ENCODE measurements at regions not wholly inside any gene's neighbourhood (a gene's known extent, or its start where the extent isn't known, plus 50 kb on each side); places are given as distances from the start of the nearest gene placed in this dataset.
"Not testable (repeated sequence)": the region's sequence is repeated elsewhere in the genome, so short reads cannot be mapped to it uniquely, and the experiment has no call there.

DNA sequence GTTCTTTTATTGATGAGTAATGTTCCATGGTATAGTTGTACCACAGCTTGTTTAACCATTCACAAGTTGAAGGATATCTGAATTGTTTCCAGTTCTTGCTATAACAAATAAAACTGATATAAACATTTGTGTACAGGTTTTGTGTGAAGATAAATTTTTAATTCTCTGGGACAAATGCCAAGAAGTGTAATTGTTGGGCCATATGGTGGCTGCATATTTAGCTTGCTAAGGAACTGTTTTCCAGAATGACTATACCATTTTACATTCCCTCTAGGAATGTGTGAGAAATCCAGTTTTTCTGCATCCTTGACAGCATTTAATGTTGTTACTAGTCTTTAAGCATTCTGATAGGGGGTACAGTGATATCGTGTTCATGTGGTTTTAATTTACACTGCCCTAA is 368.5 kb downstream of the KIF2B start:
- no peak for DNase-seq

DNA sequence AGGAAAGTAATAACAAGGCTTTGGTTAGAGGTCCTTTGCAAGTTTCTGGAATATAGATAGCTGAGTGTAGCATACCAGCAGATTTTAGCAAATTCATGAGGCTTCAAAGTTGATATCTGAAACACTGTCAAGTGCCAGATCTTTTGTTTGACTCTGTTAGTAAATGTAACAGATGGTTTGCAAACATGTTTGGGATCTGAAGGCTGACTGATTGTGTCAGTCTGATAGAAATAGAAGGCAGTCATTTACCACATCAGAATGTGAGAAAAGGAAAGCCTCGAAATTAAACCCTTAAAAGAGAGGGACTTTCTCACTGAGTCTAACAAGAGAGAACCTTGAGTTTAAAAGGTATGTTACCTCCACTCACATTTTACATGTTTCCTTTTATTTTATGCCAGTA is 371.5 kb downstream of the KIF2B start:
- no peak for DNase-seq

DNA sequence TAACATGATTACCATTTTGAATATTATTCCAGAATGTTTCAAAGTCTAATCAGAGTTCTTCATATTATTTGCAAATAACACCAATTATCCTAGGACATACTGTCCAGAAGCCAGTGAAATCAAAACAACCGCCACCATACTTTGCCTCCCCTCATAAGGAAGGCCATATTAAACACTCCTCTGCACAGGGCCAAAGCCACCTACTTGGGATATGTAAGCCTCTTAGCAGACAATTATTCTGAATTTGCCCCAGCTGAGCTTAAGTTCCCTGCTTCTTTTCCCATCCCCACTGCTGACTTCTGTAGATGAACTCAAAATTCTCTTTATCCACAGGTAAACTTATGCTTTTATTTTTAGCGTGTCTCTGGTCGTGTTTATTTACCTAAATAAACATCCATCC is 374.0 kb downstream of the KIF2B start:
- no peak for DNase-seq

DNA sequence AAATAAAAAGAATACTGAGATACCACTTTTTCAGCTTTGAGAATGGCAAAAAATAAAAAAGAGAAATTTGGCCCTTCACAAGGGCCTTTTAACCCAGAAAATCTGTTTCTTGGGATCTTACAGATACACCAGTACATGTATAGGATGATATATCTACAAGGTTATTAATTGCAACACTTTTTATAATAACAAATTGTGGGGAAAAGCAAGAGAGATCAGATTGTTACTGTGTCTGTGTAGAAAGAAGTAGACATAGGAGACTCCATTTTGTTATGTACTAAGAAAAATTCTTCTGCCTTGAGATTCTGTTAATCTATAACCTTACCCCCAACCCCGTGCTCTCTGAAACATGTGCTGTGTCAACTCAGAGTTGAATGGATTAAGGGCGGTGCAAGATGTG is 378.7 kb downstream of the KIF2B start:
- not testable (repeated sequence) for DNase-seq

DNA sequence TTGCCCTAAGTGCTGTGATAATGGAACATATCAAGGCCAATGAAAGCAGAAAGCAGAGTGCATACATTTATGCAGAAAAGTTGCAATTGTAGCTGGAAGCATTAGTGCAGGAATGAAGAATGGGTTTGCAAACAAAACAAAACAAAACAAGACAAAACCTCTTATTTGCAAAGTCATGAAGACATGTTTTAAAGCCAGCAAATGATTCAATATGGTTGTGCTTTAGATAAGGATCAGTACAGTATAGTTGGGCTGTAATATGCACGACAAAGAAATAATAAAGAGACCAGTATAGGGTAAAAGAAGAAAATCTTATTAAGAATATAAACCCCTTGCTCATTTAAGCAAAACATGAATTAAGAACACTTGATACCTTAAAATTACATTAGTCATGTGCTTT is 398.1 kb downstream of the KIF2B start:
- no peak for DNase-seq

DNA sequence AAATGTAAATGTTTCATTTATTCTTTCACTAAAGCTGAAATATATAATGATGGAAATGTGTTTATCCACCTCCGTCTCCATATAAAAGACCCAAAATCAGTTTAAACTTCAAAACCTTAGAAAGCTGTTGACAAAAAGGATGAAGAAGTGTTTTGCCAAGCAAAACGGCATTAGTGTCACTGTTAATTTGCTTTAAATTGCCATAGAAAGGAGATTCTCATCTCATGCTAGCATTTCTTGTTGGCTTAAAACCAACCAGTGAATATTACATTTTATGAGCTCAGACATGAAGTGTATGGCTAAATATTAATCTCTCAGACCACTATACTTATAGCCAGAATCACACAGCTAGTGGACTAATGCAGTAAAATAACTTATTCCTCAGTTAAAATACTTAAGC is 398.8 kb downstream of the KIF2B start:
- DNase-seq: no peak

DNA sequence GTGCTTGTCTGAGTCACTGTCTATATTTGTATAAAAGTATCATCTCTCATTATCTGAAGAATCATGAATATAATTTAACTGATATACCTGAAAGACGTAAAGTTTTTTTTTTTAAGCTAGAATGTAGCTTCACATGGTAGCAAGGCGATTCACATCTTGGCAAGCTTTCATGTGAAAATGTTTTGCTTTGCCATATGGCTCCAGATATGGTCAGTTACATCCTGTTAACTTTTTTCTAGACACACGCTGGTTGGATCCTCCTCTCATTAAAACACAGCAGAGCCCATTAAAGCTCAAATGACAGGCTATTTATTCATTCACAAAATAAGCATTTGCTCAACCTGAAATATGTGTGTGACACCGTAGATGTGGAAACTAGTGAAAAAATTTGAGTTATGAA is 412.8 kb downstream of the KIF2B start:
- DNase-seq: no peak

DNA sequence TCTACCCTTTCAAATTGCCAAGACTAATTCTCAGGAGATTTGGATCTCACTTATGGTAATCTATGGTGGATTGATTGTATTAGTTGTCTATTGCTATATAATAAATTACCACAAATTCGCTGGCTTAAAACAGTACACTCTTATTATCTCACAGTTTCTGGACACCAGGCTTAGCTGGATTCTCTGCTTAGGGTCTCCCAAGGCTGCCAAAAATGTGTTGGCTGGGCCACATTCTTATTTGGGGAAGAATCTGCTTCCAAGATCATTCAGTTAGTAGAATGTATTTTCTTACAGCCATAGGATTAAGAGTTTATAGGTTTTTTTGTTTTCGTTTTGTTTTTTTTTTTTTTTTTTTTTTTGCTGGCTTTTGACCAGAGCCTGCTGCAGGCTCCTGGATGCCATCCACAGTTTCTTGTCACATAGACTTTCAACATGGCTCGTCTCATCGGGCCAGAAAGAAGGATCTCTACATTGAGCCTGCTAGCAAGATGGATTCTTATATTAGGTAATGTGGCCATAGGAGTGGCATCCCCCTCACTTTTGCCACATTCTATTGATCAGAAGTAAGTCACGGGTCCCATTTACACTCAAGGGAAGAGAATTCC is 415.3 kb downstream of the KIF2B start:
- DNase-seq: no peak

DNA sequence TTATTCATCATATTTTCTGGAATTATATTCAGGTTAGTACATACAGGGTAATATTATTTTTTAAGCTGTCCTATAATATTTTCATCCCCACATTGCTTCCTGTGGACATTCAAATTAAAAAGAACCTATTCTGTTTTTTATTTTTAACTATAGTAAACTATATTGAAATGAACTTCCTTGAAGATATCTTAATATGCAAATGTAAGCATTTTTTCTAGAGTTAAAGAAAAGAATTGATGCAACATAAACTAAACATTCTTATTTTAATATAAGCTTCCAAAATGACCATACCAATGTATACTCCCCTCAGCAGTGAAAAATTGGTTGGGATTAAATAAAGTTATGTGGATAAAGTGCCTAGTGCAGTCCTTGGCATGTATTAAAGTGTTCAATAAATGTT is 416.6 kb downstream of the KIF2B start:
- no peak for DNase-seq

DNA sequence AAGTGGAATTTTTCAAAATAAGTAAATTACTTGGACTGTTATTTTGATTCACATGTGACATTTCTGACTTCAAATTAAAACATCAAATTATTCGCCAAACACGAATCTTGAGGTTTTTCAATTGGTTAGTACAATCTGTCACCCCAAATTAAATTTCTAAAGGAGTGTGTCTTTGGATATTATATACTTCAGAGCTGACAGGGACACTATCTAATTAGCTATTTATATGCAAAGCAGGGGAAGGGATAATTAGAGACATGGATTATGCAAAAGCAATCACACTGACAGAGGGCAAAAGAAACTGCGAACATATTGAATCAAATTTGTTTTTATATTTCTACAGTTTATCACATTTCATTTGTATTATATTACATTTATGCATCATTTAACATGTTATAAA is 433.0 kb downstream of the KIF2B start:
- DNase-seq: no peak

DNA sequence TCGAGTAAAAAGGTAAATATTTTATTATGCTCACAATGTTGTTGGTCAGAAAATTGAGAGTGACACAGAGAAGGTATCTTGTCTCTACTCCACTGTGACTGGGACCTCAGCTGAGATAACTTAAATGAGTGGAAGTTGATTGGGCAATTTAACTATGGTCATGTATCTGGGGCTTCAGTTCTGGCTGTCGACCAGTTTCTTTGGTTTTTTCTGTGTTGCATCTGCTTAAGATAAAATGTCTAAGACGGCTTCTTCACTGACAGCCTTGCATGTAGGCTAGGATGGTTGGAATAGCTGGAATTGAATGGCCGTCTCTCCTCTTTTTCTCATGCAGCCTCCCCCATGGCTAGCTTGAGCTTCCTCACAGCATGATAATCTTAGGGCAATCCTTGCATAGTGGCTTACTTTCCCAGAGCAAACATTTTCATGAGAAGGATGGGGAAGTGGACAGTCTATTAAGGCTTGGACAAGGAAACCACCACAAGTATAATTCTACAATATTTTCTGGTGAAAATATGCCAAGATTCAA is 433.7 kb downstream of the KIF2B start:
- DNase-seq: no peak

DNA sequence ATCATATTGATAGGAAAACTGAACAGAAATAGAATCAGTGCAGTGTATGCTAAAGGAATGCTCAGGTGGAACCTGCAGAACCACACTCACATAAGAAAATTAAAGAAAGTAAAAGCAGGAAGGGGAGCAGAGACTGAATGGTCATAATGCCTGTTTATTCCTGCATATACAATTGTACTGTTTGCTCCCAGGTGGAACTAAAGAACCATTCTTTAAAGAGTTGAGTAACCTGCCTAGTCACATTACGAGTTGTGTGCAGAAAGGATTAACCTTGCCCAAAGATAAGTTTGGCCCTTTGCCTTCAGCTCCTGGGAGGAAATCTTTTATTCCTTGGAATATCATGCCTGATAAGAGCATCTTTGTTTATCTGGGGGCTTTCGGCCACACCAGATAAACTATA is 434.7 kb downstream of the KIF2B start:
- no peak for DNase-seq

DNA sequence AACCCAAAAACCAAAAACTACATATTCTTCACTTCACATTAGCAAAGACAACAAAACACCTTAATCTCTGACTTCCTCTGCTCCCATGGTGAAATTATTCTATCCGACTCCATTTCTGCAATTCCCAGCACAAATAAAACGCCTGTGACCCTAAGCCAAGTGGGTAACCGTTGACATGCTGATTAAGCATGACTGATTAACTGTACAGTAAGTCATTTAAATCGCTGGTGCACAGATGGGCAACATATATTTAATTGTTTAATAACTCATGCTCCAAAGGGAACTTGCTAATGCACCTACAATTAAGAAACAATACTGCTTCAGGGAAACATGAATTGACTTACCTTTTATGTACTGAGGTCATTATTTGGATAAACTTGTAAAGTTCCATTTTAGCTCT is 436.7 kb downstream of the KIF2B start:
- no peak for DNase-seq

DNA sequence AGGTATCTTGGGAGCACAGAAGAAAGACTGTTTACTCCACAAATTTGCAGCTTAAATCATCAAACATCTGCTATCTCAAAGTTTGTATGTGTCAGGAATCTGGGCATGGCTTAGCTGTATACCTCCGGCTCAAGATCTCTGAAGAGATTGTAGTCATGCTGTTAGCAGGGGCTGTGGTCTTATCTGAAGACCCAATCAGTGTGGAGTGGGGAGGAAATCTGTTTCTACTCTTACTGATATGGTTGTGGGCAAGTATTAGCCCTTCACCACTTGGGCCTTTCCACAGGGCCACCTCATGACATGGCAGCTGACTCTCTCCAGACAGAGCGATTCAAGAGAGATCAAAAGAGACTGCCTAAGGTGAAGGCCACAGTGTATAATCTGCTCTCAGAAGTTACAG is 438.7 kb downstream of the KIF2B start:
- no peak for DNase-seq

DNA sequence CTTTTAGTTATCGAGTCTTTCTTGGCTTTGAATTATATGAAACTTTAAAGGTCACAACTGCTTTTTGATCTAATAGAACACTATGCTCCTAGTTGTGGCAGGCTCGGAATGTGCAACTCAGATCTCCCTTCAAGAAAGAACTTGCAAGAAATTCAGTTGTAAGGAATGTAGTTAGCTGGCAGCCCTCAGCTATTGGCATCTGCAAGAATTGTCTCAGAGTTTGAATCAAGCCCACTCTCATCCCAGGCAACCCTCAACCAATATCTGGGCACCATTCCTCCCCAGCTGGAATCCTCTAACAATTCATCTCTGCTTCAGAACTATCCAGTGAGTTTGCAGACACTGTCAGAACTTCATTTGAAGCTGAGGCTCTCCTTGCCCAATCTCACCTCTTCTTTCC is 447.2 kb downstream of the KIF2B start:
- DNase-seq: no peak

DNA sequence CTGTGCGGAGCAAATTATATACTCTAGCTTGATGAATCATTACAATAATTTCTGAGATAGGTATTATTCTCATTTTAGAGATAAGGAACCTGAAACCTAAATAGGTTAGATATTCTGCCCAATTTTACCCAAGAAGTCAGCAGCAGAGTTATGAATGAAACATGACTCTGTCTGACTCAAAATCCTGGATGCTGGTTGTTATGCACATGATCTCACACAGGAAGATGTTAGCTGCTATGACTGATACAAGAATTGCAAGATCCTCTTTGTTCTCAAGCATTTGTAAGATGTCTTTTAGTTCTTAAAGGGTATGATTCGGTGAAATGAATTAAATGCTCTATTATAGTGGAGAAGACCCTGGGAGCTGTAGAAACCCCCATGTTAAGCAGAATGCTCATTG is 447.8 kb downstream of the KIF2B start:
- DNase-seq: no peak

DNA sequence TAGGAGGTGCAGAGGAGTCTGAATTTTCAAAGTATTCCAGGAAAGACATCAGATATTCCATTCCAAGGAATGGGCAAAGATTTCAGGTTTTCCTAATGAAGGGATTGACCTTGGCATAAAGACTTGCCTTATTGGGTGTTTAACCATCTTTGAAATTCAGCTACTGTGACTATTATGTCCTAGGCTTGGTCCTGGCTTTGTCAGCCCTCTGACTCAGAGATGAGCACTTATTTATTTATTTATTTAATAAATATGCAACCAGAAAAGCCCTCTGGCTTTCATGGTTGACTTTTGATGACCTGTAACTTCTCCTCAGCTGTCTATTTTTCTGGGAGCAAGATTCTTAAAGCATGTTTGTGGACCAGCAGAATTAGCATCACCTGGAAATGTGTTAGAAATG is 455.1 kb downstream of the KIF2B start:
- DNase-seq: no peak

DNA sequence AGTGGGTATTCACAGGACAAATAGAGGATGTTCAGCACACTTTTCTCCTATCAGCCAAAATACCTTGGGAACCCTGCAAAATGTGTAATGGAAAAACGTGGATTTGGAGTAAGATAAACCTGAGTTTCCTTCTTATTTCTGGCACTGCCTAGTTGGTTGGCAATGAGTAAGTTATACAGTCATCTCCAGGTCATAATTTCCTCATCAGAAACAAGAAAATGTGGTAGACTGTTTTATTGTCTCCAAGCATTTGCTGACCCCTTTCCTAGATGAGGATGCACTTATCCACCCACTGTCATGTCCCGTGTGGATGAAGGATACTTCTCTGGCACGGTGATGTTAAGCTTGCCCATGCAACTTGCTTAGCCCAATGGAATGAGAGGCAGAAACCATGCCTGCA is 458.0 kb downstream of the KIF2B start:
- no peak for DNase-seq

DNA sequence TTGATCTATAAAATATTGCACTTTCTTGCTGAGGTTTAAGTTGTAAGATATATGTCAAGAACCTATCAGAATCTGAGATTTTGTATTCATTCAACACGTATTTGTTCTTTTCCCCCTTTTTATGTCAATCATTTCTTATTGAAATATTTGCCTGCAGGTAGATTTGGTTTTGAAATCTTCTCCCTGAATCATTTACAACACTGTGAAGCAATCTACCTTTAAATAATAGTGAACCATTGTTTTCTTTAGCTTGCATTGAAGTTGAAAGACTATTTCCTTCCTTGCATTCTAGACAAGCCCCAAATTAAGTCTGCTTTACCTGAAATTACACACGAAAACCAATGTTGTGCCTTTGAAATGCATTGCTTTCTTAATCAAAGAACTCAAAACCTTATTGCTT is 460.2 kb downstream of the KIF2B start:
- no peak for DNase-seq

DNA sequence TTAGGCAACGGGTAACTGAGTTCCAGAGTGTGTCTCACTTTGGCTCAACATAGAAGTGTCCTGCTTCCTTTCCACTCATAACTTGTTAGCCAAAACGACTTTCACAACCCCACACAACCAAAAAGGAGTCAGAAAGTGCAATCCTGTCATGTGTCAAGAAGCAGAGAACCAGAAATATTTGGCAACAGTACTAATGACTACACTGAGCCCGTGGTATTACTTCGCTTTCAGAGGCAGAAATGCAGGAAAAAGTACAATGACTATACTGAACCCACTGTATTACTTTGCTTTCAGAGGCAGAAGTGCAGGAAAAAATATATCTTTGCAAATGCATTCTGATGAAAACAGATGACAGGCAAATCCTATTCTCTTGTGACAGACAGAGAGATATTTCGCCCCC is 484.6 kb downstream of the KIF2B start:
- DNase-seq: no peak

DNA sequence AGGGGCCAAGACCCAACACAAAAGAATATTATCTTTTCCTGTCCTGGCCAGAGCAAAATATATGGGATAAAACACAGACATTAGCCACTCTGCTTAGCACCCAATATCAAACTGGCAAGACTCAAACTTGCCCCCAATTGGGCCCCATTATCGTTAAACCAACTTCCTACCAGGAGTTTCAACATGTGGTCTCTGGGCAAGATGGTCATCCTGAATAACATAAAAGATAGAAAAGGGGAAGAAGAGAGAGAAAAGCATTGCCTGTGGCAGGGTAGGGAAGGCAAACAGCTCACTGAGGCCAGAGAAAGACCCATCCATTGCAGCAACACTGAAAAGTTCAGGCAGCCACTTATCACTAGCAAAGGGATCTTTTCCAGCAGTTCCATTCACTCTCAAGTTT is 502.1 kb downstream of the KIF2B start:
- DNase-seq: no peak

DNA sequence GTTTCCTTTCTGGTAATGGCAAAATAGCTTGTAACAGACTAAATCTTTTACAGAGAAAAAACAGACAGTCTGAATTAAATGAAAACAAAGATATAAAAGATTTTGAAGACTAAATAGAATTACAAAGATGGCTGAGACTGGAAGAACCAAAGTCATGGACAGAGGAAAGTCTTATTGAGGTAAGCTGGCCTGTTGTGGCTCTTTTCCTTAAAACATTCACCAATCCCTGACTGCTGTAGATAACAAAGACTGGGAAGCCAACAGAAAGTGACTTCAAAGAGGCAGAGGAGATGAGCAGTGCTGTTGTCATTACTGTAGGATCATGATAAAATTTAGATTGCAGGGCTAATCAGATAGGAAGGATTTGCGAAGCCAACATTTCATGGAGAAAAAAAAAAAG is 517.0 kb downstream of the KIF2B start:
- no peak for DNase-seq

DNA sequence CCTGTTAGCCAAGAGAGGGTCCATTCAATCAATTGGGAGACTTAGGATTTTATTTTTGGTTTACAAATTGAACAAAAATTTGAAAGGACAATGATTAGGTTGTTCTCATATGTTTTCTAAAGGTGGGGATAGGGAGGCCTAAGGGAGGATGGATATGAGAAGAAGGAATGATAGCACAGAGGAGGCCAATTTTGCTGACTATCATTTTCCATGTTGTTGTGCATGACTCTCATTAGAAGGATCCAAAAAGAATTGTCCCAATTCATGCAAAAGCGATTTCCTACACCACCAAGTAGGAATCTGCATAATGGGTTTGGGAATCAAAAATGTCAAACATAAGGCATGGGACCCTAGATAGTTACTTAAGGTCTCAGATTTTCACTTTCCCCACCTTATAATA is 524.8 kb downstream of the KIF2B start:
- no peak for DNase-seq

DNA sequence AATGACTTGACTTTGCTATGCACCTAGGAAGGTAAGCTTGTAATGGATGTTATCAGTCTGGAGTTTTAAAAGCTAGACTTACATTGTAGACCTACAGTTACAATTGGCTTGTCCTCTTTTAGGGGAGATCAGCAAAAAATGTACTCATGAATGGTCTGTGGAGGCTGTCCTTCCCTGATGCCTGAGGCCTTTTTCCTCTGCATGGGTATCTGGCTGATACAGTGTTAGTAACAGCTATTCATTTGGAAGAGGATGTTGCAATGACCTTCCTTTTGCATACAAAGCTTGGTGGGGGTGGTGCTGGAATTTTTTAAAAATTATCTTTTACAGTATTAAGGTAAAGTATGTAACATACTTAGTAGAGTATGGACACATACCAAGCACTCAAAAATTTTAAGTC is 525.5 kb downstream of the KIF2B start:
- no peak for DNase-seq
